Heart left ventricle (tissue), 16 donors: ENCODE measurements at regions not wholly inside any gene's neighbourhood (a gene's known extent, or its start where the extent isn't known, plus 50 kb on each side); places are given as distances from the start of the nearest gene placed in this dataset.

Source experiments
- ATAC-seq, 4 donors: fragments of 200-7000 bp; cut with Tn5 transposase; one replicate each; pipeline ENCODE4 v1.9.1; 2020 to 2022; ENCODE audit warnings: moderate library complexity in 4 of 4, mild to moderate bottlenecking in 3 of 4, moderate number of reproducible peaks in 1 of 4
- DNase-seq, 5 donors: peaks; one replicate each; pipeline ENCODE4 v3.0.0-alpha.2; 2020
- H3K27ac ChIP-seq, 12 donors: fragments of 200-600 bp; sonication (generic) in 4 of 12; one replicate each; pipeline versions ENCODE4 v1.5.0 to v1.8.0; 2016 to 2022; ENCODE audit warnings: mild to moderate bottlenecking in 2 of 12
- H3K27me3 ChIP-seq, 9 donors: fragments of 200-600 bp; sonication (generic) in 2 of 9; one replicate each; pipeline versions ENCODE4 v1.5.1 to v1.8.0; 2016 to 2022; ENCODE audit warnings: mild to moderate bottlenecking in 3 of 9
- H3K36me3 ChIP-seq, 9 donors: fragments of 200-600 bp; sonication (generic) in 2 of 9; one replicate each; pipeline versions ENCODE4 v1.5.0 to v1.8.0; 2018 to 2022; ENCODE audit warnings: mild to moderate bottlenecking in 2 of 9
- H3K4me1 ChIP-seq, 12 donors: fragments of 200-600 bp; sonication (generic) in 4 of 12; one replicate each; pipeline versions ENCODE4 v1.5.0 to v1.8.0; 2016 to 2022; ENCODE audit warnings: mild to moderate bottlenecking in 3 of 12
- H3K4me3 ChIP-seq, 12 donors: fragments of 200-600 bp; sonication (generic) in 4 of 12; one replicate each; pipeline versions ENCODE4 v1.5.0 to v1.8.0; 2017 to 2022; ENCODE audit warnings: mild to moderate bottlenecking in 9 of 12, moderate library complexity in 4 of 12
- H3K9me3 ChIP-seq, 12 donors: fragments of 200-600 bp; sonication (generic) in 4 of 12; one replicate each; pipeline versions ENCODE4 v1.5.0 to v1.8.0; 2016 to 2022; ENCODE audit warnings: mild to moderate bottlenecking in 1 of 12
- CTCF ChIP-seq, 12 donors: fragments of 200-600 bp; sonication (generic) in 4 of 12; IDR thresholded peaks; one replicate each; pipeline versions ENCODE4 v1.5.0 to v1.8.0; 2018 to 2022; ENCODE audit warnings: antibody characterized with exemption in 12 of 12, mild to moderate bottlenecking in 5 of 12
- POLR2A ChIP-seq, 2 donors: fragments of 450-650 bp; IDR thresholded peaks; one replicate each; pipeline ENCODE4 v1.6.1; 2017; ENCODE audit warnings: antibody characterized with exemption in 2 of 2, mild to moderate bottlenecking in 2 of 2, moderate library complexity in 2 of 2
- WGBS, 4 donors: extraction: QIAGEN DNeasy Blood & Tissue Kit in 2 of 4; methylation state at CpG; one replicate each; pipeline versions ENCODE4 v1.1.5 to v1.1.7; 2013 to 2018; 5-methylcytosine and 5-hydroxymethylcytosine counted together
- intact Hi-C, 10 donors: fragments of 100-400 bp; cut with DNase I; formaldehyde crosslinking; loops; one replicate each; pipeline versions ENCODE4 v1.11.1 to v1.14.2; 2022
- donor health status: ischemic (EF 13 %, LVEDD 7.1; RV severe dilation, severe dysfunction).
- donor health status: healthy with polysubstance abuse.
- donor health status: DM: no; HTN: yes; CAD: no.
- donor health status: DM: no; HTN: no; CAD: no.
- donor health status: ischemic (EF 25% LVEDD 6.9; RV normal size, moderate dysfunction).
- donor health status: ischemic (EF 25% LVEDD 5.7; RV mildly dilated, moderate dysfunction).
- donor health status: healthy.
- donor health status: DM: yes; HTN: yes; CAD: no.
- donor health status: ischemic (EF 35%, LVEDD 5.7; RV mildly dilated, moderate dysfunction).
- donor health status: nonischemic (EF 11% LVEDD 7.7; RV severe dilation, severe dysfunction).
- donor health status: DM: yes; HTN: yes; CAD: no.
- donor health status: PGD.
- donor health status: ischemic (EF 29% LVEDD 5.4; RV normal size, mild dysfunction).
- donor health status: nonischemic (EF 23%, LVEDD 6.1; RV moderate dilation, normal function).

- H3K4me3 ChIP-seq = no peak overlapping the region
- WGBS, 4 donors = 60 to 71% (median 66%) methylated on average over 4 of the region's 4 CpGs
Measured at GRCh38 chrX:78517124-78517523, 142.0 kb downstream of the RTL3 start.

GRCh38 chrX:78514852-78515251 lies 144.3 kb downstream of the RTL3 start:
- Histone ChIP-seq H3K36me3 (no peaks in the 10 kb centered on the region), H3K4me1 (peaks cover 0 to 5% (median 0%) of the 10 kb centered on the region in 12 donors), H3K4me3 (no peak overlapping the region), H3K9me3 (no peaks in the 10 kb centered on the region), H3K27me3 (peaks cover 0 to 3% (median 0%) of the 10 kb centered on the region in 9 donors), H3K27ac (no peak overlapping the region)
- TF ChIP-seq CTCF (IDR thresholded peaks at IDR 0.05) = peak in 3 of 12 donors; percentile 9 to 24 (median 24)
- TF ChIP-seq POLR2A (IDR thresholded peaks at IDR 0.05) = no peak
- intact Hi-C loops = no loop called here
- no peak for DNase-seq
- no peak for ATAC-seq

More at GRCh38 chrX:78517124-78517523, 142.0 kb downstream of the RTL3 start:
- H3K36me3 ChIP-seq = no peaks in the 10 kb centered on the region
- peaks cover 0 to 5% (median 0%) of the 10 kb centered on the region in 12 donors for H3K4me1 ChIP-seq
- DNase-seq = no peak
- ATAC-seq = no peak
- peak overlapping the region in 1 of 12 donors; percentile 29 for H3K27ac ChIP-seq
- no peak for TF ChIP-seq POLR2A (IDR thresholded peaks at IDR 0.05)
- TF ChIP-seq CTCF (IDR thresholded peaks at IDR 0.05) = no peak
- no peaks in the 10 kb centered on the region for H3K9me3 ChIP-seq
- peaks cover 0 to 2% (median 0%) of the 10 kb centered on the region in 9 donors for H3K27me3 ChIP-seq
- intact Hi-C loops = no loop called here

- peaks cover 0 to 3% (median 0%) of the 10 kb centered on the region in 9 donors for H3K27me3 ChIP-seq
- WGBS, 4 donors = 38 to 44% (median 41%) methylated on average over 5 of the region's 5 CpGs
- no peak for TF ChIP-seq POLR2A (IDR thresholded peaks at IDR 0.05)
- no peak for TF ChIP-seq CTCF (IDR thresholded peaks at IDR 0.05)
- H3K27ac ChIP-seq = no peak overlapping the region
- intact Hi-C loops = no loop called here
- H3K36me3 ChIP-seq = no peaks in the 10 kb centered on the region
- H3K4me3 ChIP-seq = no peak overlapping the region
- ATAC-seq (peak in 1 of 4 donors; percentile 51), DNase-seq (no peak)
- H3K4me1 ChIP-seq = peaks cover 0 to 5% (median 0%) of the 10 kb centered on the region in 12 donors
- H3K9me3 ChIP-seq = no peaks in the 10 kb centered on the region
Measured at GRCh38 chrX:78513971-78514738, 145.0 kb downstream of the RTL3 start.

- no peaks in the 10 kb centered on the region for H3K4me1 ChIP-seq
- no peaks in the 10 kb centered on the region for H3K36me3 ChIP-seq
- ATAC-seq (no peak), DNase-seq (no peak)
- H3K27ac ChIP-seq = no peak overlapping the region
- H3K9me3 ChIP-seq = no peaks in the 10 kb centered on the region
- intact Hi-C loops = no loop called here
- peaks cover 0 to 6% (median 0%) of the 10 kb centered on the region in 9 donors for H3K27me3 ChIP-seq
- TF ChIP-seq POLR2A (IDR thresholded peaks at IDR 0.05) = no peak
- TF ChIP-seq CTCF (IDR thresholded peaks at IDR 0.05) = no peak
- WGBS, 4 donors = 71 to 96% (median 80%) methylated on average over 1 of the region's 1 CpG
- H3K4me3 ChIP-seq = no peak overlapping the region
Measured at GRCh38 chrX:78506248-78506647, 152.9 kb downstream of the RTL3 start.
